ENCODE measurements at regions not wholly inside any gene's neighbourhood (a gene's known extent, or its start where the extent isn't known, plus 50 kb on each side); places are given as distances from the start of the nearest gene placed in this dataset.
A peak's percentile ranks its signal among the peaks of the same experiment; 100 is the strongest.

- Histone ChIP-seq H4K8ac (ENCODE audit: extremely low read depth, insufficient read depth, low read length) (0 out of 2 replicates have a peak overlapping the region, but pooled peaks have one; percentile 26), H2BK12ac (ENCODE audit: low read depth, low read length) (peak overlapping the region; percentile 93), H3K23me2 (ENCODE audit: low read depth, low read length) (no peaks in the 10 kb centered on the region; the same call in 1 of the 2 replicates), H2BK5ac (ENCODE audit: low read depth, low read length) (peak overlapping the region; percentile 98), H2BK20ac (ENCODE audit: low read length) (peak overlapping the region; percentile 100), H3K9me3 (ENCODE audit: insufficient read depth in 2 of 2, low read depth in 1 of 2, low read length in 1 of 2) (no peaks in the 10 kb centered on the region), H3K27ac (ENCODE audit: low read depth, low read length) (peak overlapping the region; percentile 42; the same call in 1 of the 2 replicates), H2BK15ac (ENCODE audit: low read length) (peak overlapping the region; percentile 61; the same call in 1 of the 2 replicates), H2BK120ac (replicated peaks; ENCODE audit: low read depth, low read length) (peak overlapping the region; percentile 88), H2AFZ (ENCODE audit: low read length) (no peak overlapping the region), H3K23ac (ENCODE audit: insufficient read length) (no peak overlapping the region), H2AK5ac (ENCODE audit: low read depth, low read length) (peak overlapping the region; percentile 94; the same call in 1 of the 2 replicates), H3K4me3 (ENCODE audit: extremely low read depth in 1 of 4, insufficient read depth in 2 of 4, low read depth in 3 of 4, low read length in 4 of 4) (no peak overlapping the region; a peak in 1 of 8 replicates), H3K4me2 (ENCODE audit: insufficient read depth in 1 of 2, low read depth in 2 of 2, low read length in 2 of 2) (peak overlapping the region; percentile 32 to 41), H3K9ac (replicated peaks in 1 of 4; ENCODE audit: extremely low read depth in 1 of 4, low read depth in 3 of 4, low read length in 3 of 4) (peak overlapping the region in 3 of 4 experiments; percentile 10 to 25 (median 19); a peak in 2 of 7 replicates), H3K14ac (ENCODE audit: insufficient read length) (peak overlapping the region; percentile 20), H4K5ac (ENCODE audit: insufficient read length, low read depth, low read length) (peak overlapping the region; percentile 77), H3K27me3 (replicated peaks in 1 of 4; ENCODE audit: control insufficient read depth in 3 of 4, extremely low read depth in 1 of 4, insufficient read depth in 3 of 4, low read length in 3 of 4) (no peaks in the 10 kb centered on the region), H4K91ac (replicated peaks; ENCODE audit: insufficient read length, low read length) (peak overlapping the region; percentile 98), H3K56ac (replicated peaks; ENCODE audit: insufficient read length, low read depth, low read length) (peak overlapping the region; percentile 62), H3K18ac (ENCODE audit: extremely low read depth, low read length) (peak overlapping the region; percentile 99), H4K20me1 (replicated peaks in 1 of 2; ENCODE audit: control insufficient read depth in 1 of 2, insufficient read depth in 2 of 2, low read length in 2 of 2) (no peaks in the 10 kb centered on the region), H3K4ac (replicated peaks; ENCODE audit: insufficient read length, low read depth, low read length) (peak overlapping the region; percentile 98), H3K4me1 (replicated peaks in 1 of 4; ENCODE audit: control insufficient read depth in 3 of 4, insufficient read depth in 4 of 4, low read length in 3 of 4) (peaks cover 17 to 24% (median 19%) of the 10 kb centered on the region in 4 experiments), H3K79me2 (ENCODE audit: control insufficient read depth in 1 of 2, insufficient read depth in 2 of 2, low read length in 2 of 2) (no peaks in the 10 kb centered on the region), H3K79me1 (ENCODE audit: low read depth, low read length) (no peaks in the 10 kb centered on the region), H3K36me3 (ENCODE audit: control insufficient read depth in 2 of 4, insufficient read depth in 4 of 4, low read length in 3 of 4) (no peaks in the 10 kb centered on the region)
- peak; percentile 89 for FAIRE-seq
- WGBS, 2 experiments (ENCODE audit: extremely low coverage in 1 of 2, insufficient coverage in 1 of 2, insufficient read length in 1 of 2, insufficient replicate concordance in 2 of 2, low coverage in 1 of 2, low lambda C conversion rate in 2 of 2, missing lambda C conversion rate in 1 of 2), result 5% methylated on average over 7 of the region's 7 CpGs; no CpG with 5 or more reads in 1 of the 2 experiments
- POLR2A ChIA-PET (ENCODE audit: partially characterized antibody), result no interaction called here
- peak; percentile 58 to 61 for DNase-seq (ENCODE audit: low read depth in 1 of 2, low spot score in 2 of 2)
- CTCF ChIA-PET (ENCODE audit: partially characterized antibody), result interaction anchor here (0.7 to 1.4 kb wide), 5 partner anchors 10 to 372 kb away, joined by 3 read pairs; no protein-coding TSS in a partner anchor
- TF ChIP-seq BRCA1 (IDR thresholded peaks at IDR 0.05; ENCODE audit: low read depth, low read length), result no peak
- no peak for TF ChIP-seq PHF8 (conservative IDR thresholded peaks at IDR 0.05; ENCODE audit: low read depth, low read length)
- no peak for TF ChIP-seq TAF1 (IDR thresholded peaks at IDR 0.05; ENCODE audit: low read depth, low read length)
- TF ChIP-seq BACH1 (IDR thresholded peaks at IDR 0.05; ENCODE audit: low read length), result no peak
- TF ChIP-seq NRF1 (IDR thresholded peaks at IDR 0.05; ENCODE audit: low read depth, low read length), result no peak
- TF ChIP-seq SAP30 (IDR thresholded peaks at IDR 0.05; ENCODE audit: insufficient read depth, insufficient replicate concordance, low read length), result no peak
- TF ChIP-seq SIRT6 (IDR thresholded peaks at IDR 0.05; ENCODE audit: low read length), result no peak
- TF ChIP-seq CREB1 (IDR thresholded peaks at IDR 0.05), result no peak
- TF ChIP-seq CTBP2 (IDR thresholded peaks at IDR 0.05; ENCODE audit: borderline replicate concordance, insufficient read depth, insufficient read length, low read length), result peak; percentile 27
- TF ChIP-seq CHD1 (IDR thresholded peaks at IDR 0.05; ENCODE audit: low read depth, low read length), result no peak
- no peak for TF ChIP-seq HDAC6 (IDR thresholded peaks at IDR 0.05; ENCODE audit: low read depth, low read length)
- no peak for TF ChIP-seq GABPA (IDR thresholded peaks at IDR 0.05; ENCODE audit: borderline replicate concordance, insufficient read depth, low read length)
- TF ChIP-seq TCF12 (IDR thresholded peaks at IDR 0.05; ENCODE audit: low read depth, low read length), result 0 out of 2 replicates have a peak, but pooled peaks have one; percentile 54
- no peak for TF ChIP-seq SP4 (IDR thresholded peaks at IDR 0.05; ENCODE audit: low read length)
These were observed 206.6 kb upstream of the GPR26 start for GRCh38 chr10:123459371-123460091.

All from H1 (cell line).